GM23338 (cell line): ENCODE measurements at regions not wholly inside any gene's neighbourhood (a gene's known extent, or its start where the extent isn't known, plus 50 kb on each side); places are given as distances from the start of the nearest gene placed in this dataset.

Experiments
- CREB1 ChIP-seq: fragments of 250-450 bp; sonication (Bioruptor Pico); IDR thresholded peaks from 2 replicates; pipeline ENCODE4 v1.5.0; 2020; ENCODE audit warnings: low read depth, mild to moderate bottlenecking, moderate library complexity
- EZH2 ChIP-seq: fragments of 200-600 bp; sonication (generic); IDR thresholded peaks from one replicate; pipeline ENCODE4 v1.8.0; 2017; ENCODE audit warnings: antibody characterized with exemption, mild to moderate bottlenecking, low read depth; ENCODE audit not compliant: unreplicated experiment
- EZH2phosphoT487 ChIP-seq: fragments of 200-600 bp; sonication (generic); IDR thresholded peaks from one replicate; pipeline ENCODE4 v1.8.1; 2018; ENCODE audit warnings: antibody characterized with exemption; ENCODE audit not compliant: unreplicated experiment
- JUNB ChIP-seq: IDR thresholded peaks from one replicate; pipeline ENCODE4 v1.6.1; 2016; ENCODE audit warnings: antibody characterized with exemption; ENCODE audit not compliant: unreplicated experiment
- NANOG ChIP-seq: IDR thresholded peaks from 2 replicates; pipeline ENCODE4 v1.6.1; 2016; ENCODE audit warnings: antibody characterized with exemption, borderline replicate concordance
- POLR2AphosphoS5 ChIP-seq: IDR thresholded peaks from 2 replicates; pipeline ENCODE4 v1.6.1; 2016; ENCODE audit warnings: antibody characterized with exemption, low read depth
- ZNF114 ChIP-seq: fragments of 250-450 bp; sonication (Bioruptor Pico); IDR thresholded peaks from 2 replicates; pipeline ENCODE4 v1.5.0; 2020; ENCODE audit warnings: mild to moderate bottlenecking, moderate library complexity
- ZNF331 ChIP-seq: fragments of 250-450 bp; sonication (Bioruptor Pico); IDR thresholded peaks from 2 replicates; pipeline ENCODE4 v1.5.0; 2020; ENCODE audit warnings: low read depth, mild to moderate bottlenecking, moderate library complexity
- TF ChIP-seq, protein P1 (sequence below), 2 experiments: fragments of 200-600 bp in 1 of 2; sonication (generic) in 1 of 2; conservative IDR thresholded peaks; 2 replicates each; pipeline versions ENCODE4 v1.5.1 to v1.6.1; 2016 to 2017; ENCODE audit warnings: antibody characterized with exemption in 2 of 2, low read depth in 2 of 2, mild to moderate bottlenecking in 2 of 2, moderate library complexity in 1 of 2
- TF ChIP-seq, protein P2 (sequence below): IDR thresholded peaks from one replicate; pipeline ENCODE4 v1.6.1; 2018; ENCODE audit warnings: antibody characterized with exemption; ENCODE audit not compliant: unreplicated experiment
- TF ChIP-seq, protein P3 (sequence below): fragments of 250-450 bp; sonication (Bioruptor Pico); IDR thresholded peaks from 2 replicates; pipeline ENCODE4 v1.5.0; 2020; ENCODE audit warnings: mild to moderate bottlenecking, moderate library complexity

DNA sequence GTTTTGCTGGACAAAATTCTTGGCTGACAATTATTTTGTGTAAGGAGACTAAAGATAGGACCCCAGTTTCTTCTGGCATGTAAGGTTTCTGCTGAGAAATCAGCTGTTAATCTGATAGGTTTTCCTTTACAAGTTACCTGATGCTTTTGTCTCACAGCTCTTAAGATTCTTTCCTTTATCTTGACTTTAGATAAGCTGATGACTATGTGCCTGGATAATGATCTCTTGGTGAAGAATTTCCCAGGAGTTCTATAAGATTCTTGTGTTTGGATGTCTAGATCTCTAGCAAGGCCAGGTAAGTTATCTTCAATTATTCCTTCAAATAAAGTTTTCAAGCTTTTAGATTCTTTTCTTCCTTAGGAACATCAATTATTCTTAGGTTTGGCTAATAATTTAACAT, 534.8 kb upstream of the LRRTM4 start:
- TF ChIP-seq, protein P1, sequence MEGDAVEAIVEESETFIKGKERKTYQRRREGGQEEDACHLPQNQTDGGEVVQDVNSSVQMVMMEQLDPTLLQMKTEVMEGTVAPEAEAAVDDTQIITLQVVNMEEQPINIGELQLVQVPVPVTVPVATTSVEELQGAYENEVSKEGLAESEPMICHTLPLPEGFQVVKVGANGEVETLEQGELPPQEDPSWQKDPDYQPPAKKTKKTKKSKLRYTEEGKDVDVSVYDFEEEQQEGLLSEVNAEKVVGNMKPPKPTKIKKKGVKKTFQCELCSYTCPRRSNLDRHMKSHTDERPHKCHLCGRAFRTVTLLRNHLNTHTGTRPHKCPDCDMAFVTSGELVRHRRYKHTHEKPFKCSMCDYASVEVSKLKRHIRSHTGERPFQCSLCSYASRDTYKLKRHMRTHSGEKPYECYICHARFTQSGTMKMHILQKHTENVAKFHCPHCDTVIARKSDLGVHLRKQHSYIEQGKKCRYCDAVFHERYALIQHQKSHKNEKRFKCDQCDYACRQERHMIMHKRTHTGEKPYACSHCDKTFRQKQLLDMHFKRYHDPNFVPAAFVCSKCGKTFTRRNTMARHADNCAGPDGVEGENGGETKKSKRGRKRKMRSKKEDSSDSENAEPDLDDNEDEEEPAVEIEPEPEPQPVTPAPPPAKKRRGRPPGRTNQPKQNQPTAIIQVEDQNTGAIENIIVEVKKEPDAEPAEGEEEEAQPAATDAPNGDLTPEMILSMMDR (conservative IDR thresholded peaks at IDR 0.05; ENCODE audit: low read depth in 2 of 2) = no peak
- no peak for TF ChIP-seq EZH2phosphoT487
- no peak for TF ChIP-seq EZH2
- TF ChIP-seq, protein P2, sequence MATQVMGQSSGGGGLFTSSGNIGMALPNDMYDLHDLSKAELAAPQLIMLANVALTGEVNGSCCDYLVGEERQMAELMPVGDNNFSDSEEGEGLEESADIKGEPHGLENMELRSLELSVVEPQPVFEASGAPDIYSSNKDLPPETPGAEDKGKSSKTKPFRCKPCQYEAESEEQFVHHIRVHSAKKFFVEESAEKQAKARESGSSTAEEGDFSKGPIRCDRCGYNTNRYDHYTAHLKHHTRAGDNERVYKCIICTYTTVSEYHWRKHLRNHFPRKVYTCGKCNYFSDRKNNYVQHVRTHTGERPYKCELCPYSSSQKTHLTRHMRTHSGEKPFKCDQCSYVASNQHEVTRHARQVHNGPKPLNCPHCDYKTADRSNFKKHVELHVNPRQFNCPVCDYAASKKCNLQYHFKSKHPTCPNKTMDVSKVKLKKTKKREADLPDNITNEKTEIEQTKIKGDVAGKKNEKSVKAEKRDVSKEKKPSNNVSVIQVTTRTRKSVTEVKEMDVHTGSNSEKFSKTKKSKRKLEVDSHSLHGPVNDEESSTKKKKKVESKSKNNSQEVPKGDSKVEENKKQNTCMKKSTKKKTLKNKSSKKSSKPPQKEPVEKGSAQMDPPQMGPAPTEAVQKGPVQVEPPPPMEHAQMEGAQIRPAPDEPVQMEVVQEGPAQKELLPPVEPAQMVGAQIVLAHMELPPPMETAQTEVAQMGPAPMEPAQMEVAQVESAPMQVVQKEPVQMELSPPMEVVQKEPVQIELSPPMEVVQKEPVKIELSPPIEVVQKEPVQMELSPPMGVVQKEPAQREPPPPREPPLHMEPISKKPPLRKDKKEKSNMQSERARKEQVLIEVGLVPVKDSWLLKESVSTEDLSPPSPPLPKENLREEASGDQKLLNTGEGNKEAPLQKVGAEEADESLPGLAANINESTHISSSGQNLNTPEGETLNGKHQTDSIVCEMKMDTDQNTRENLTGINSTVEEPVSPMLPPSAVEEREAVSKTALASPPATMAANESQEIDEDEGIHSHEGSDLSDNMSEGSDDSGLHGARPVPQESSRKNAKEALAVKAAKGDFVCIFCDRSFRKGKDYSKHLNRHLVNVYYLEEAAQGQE = no peak
- no peak for TF ChIP-seq POLR2AphosphoS5
- TF ChIP-seq CREB1 (CRISPR knock-in tag) = no peak
- TF ChIP-seq JUNB = no peak
- no peak for TF ChIP-seq ZNF114 (CRISPR knock-in tag)
- no peak for TF ChIP-seq ZNF331 (CRISPR knock-in tag)
- TF ChIP-seq, protein P3, sequence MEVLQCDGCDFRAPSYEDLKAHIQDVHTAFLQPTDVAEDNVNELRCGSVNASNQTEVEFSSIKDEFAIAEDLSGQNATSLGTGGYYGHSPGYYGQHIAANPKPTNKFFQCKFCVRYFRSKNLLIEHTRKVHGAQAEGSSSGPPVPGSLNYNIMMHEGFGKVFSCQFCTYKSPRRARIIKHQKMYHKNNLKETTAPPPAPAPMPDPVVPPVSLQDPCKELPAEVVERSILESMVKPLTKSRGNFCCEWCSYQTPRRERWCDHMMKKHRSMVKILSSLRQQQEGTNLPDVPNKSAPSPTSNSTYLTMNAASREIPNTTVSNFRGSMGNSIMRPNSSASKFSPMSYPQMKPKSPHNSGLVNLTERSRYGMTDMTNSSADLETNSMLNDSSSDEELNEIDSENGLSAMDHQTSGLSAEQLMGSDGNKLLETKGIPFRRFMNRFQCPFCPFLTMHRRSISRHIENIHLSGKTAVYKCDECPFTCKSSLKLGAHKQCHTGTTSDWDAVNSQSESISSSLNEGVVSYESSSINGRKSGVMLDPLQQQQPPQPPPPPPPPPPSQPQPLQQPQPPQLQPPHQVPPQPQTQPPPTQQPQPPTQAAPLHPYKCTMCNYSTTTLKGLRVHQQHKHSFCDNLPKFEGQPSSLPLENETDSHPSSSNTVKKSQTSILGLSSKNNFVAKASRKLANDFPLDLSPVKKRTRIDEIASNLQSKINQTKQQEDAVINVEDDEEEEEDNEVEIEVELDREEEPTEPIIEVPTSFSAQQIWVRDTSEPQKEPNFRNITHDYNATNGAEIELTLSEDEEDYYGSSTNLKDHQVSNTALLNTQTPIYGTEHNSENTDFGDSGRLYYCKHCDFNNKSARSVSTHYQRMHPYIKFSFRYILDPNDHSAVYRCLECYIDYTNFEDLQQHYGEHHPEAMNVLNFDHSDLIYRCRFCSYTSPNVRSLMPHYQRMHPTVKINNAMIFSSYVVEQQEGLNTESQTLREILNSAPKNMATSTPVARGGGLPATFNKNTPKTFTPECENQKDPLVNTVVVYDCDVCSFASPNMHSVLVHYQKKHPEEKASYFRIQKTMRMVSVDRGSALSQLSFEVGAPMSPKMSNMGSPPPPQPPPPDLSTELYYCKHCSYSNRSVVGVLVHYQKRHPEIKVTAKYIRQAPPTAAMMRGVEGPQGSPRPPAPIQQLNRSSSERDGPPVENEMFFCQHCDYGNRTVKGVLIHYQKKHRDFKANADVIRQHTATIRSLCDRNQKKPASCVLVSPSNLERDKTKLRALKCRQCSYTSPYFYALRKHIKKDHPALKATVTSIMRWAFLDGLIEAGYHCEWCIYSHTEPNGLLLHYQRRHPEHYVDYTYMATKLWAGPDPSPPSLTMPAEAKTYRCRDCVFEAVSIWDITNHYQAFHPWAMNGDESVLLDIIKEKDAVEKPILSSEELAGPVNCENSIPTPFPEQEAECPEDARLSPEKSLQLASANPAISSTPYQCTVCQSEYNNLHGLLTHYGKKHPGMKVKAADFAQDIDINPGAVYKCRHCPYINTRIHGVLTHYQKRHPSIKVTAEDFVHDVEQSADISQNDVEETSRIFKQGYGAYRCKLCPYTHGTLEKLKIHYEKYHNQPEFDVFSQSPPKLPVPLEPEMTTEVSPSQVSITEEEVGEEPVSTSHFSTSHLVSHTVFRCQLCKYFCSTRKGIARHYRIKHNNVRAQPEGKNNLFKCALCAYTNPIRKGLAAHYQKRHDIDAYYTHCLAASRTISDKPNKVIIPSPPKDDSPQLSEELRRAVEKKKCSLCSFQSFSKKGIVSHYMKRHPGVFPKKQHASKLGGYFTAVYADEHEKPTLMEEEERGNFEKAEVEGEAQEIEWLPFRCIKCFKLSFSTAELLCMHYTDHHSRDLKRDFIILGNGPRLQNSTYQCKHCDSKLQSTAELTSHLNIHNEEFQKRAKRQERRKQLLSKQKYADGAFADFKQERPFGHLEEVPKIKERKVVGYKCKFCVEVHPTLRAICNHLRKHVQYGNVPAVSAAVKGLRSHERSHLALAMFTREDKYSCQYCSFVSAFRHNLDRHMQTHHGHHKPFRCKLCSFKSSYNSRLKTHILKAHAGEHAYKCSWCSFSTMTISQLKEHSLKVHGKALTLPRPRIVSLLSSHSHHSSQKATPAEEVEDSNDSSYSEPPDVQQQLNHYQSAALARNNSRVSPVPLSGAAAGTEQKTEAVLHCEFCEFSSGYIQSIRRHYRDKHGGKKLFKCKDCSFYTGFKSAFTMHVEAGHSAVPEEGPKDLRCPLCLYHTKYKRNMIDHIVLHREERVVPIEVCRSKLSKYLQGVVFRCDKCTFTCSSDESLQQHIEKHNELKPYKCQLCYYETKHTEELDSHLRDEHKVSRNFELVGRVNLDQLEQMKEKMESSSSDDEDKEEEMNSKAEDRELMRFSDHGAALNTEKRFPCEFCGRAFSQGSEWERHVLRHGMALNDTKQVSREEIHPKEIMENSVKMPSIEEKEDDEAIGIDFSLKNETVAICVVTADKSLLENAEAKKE = no peak
- no peak for TF ChIP-seq NANOG
